ENCODE measurements at regions not wholly inside any gene's neighbourhood (a gene's known extent, or its start where the extent isn't known, plus 50 kb on each side); places are given as distances from the start of the nearest gene placed in this dataset.

DNA sequence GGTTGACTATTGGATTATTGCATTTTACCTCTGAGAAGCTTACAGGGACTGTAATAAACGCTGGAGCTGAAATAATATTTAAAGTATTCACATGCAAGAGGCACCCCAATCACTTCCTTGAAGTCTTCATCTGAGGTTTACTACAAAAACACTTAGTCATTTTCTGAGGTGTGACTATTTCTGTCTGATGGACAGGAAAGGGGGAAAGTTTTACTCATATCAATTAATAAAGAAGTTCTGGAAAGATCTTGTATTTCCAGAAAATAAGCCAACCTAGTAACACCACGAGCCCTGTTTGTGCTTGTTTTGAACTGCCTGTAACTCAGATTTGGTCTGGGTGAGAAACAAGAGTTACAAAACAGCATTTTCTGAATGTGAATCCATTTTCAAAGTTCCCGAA is 63.9 kb upstream of the PRKCQ start:
- intact Hi-C loops (cut with DNase I): no loop called here
- H3K4me3 ChIP-seq: no peak overlapping the region
- H3K9me3 ChIP-seq: no peaks in the 10 kb centered on the region
- H3K4me1 ChIP-seq: no peaks in the 10 kb centered on the region
- no peaks in the 10 kb centered on the region for H3K27me3 ChIP-seq
- no peaks in the 10 kb centered on the region for H3K36me3 ChIP-seq
- no peak overlapping the region for H3K27ac ChIP-seq
- no peak for DNase-seq (ENCODE audit: extremely low spot score in 2 of 2)
- TF ChIP-seq POLR2AphosphoS5 (IDR thresholded peaks at IDR 0.05; ENCODE audit: insufficient read depth in 1 of 2, low read depth in 1 of 2) (no peak), POLR2A (IDR thresholded peaks at IDR 0.05) (no peak)
- TF ChIP-seq, protein P1, sequence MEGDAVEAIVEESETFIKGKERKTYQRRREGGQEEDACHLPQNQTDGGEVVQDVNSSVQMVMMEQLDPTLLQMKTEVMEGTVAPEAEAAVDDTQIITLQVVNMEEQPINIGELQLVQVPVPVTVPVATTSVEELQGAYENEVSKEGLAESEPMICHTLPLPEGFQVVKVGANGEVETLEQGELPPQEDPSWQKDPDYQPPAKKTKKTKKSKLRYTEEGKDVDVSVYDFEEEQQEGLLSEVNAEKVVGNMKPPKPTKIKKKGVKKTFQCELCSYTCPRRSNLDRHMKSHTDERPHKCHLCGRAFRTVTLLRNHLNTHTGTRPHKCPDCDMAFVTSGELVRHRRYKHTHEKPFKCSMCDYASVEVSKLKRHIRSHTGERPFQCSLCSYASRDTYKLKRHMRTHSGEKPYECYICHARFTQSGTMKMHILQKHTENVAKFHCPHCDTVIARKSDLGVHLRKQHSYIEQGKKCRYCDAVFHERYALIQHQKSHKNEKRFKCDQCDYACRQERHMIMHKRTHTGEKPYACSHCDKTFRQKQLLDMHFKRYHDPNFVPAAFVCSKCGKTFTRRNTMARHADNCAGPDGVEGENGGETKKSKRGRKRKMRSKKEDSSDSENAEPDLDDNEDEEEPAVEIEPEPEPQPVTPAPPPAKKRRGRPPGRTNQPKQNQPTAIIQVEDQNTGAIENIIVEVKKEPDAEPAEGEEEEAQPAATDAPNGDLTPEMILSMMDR (IDR thresholded peaks at IDR 0.05): no peak

DNA sequence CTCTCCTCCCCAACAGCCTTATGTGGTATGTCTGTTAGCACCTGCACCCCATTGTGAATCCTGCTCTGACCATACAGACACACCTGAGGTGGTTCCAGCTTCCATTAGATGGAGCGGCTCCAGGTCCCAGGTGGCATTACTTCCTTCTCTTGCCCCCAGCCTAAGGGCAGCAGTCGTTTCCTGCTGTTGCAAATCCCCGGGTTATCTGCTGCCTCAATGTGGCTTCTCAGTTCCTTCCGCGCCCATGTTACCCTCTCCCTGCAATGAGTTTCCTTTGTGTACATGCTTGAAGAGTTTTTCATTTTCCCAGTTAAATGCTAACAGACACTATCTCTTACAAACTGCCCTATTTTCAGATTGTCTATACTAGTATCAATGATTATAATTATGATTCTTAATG is 62.8 kb upstream of the PRKCQ start:
- no peak for DNase-seq (ENCODE audit: extremely low spot score in 2 of 2)
- intact Hi-C loops (cut with DNase I): no loop called here
- no peak overlapping the region for H3K27ac ChIP-seq

DNA sequence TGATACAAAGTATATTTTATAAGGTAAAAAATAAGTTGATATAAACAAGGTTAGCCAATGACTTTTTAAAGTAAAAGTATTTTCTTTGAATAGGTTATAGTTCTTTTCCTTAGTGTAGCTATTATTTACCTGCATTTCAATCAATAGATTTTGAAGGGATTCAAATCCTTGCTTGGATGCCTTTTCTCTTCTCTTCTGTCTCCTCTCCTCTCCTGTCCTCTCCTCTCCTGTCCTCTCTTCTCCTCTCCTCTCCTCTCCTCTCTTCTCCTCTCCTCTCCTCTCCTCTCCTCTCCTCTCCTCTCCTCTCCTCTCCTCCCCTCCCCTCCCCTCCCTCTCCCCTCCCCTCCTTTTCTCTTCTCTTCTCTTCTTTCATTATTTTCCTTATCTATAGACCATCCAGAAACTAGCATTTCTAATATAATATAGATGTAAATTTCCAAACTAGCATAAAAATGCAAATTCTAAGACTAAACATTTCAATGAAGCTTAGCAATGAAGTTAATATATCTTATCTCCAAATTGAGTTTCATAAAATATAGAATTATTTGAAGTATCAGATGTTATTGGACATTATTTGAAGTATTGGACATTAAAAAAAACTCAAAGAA is 60.5 kb upstream of the PRKCQ start:
- H3K4me1 ChIP-seq: no peaks in the 10 kb centered on the region
- TF ChIP-seq, protein P1 (IDR thresholded peaks at IDR 0.05): no peak
- no peak for TF ChIP-seq POLR2A (IDR thresholded peaks at IDR 0.05)
- no peak for TF ChIP-seq POLR2AphosphoS5 (IDR thresholded peaks at IDR 0.05; ENCODE audit: insufficient read depth in 1 of 2, low read depth in 1 of 2)
- intact Hi-C loops (cut with DNase I): no loop called here
- no peak overlapping the region for H3K4me3 ChIP-seq
- no peaks in the 10 kb centered on the region for H3K27me3 ChIP-seq
- no peak overlapping the region for H3K27ac ChIP-seq
- no peaks in the 10 kb centered on the region for H3K9me3 ChIP-seq
- DNase-seq (ENCODE audit: extremely low spot score in 2 of 2): no peak
- H3K36me3 ChIP-seq: no peaks in the 10 kb centered on the region

More for the DNA sequence above, 62.8 kb upstream of the PRKCQ start:
- Histone ChIP-seq H3K27me3 (no peaks in the 10 kb centered on the region), H3K36me3 (no peaks in the 10 kb centered on the region), H3K4me1 (no peaks in the 10 kb centered on the region), H3K4me3 (no peak overlapping the region), H3K9me3 (no peaks in the 10 kb centered on the region)
- TF ChIP-seq, protein P1 (IDR thresholded peaks at IDR 0.05): no peak
- no peak for TF ChIP-seq POLR2A (IDR thresholded peaks at IDR 0.05)
- no peak for TF ChIP-seq POLR2AphosphoS5 (IDR thresholded peaks at IDR 0.05; ENCODE audit: insufficient read depth in 1 of 2, low read depth in 1 of 2)

DNA sequence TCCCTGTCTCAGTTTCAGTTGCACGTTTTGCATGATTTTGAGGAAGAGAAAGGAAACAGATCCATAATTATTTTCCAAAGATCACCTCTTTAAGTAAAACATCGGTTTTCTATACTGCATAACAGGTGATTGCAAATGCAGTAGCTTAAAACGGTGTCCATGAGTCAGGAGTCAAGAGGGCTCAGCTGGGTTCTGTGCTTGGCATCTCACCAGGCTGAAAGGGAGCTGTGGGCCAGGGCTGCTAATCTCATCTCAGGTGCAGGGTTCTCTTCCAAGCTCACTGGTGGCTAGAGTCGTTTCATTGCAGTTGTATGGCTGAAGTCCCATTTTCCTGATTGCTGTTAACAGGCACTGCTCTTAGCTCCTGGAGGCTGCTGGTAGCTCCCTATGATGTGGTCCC is 57.0 kb upstream of the PRKCQ start:
- no peaks in the 10 kb centered on the region for H3K9me3 ChIP-seq
- TF ChIP-seq, protein P1 (IDR thresholded peaks at IDR 0.05): no peak
- TF ChIP-seq POLR2AphosphoS5 (IDR thresholded peaks at IDR 0.05; ENCODE audit: insufficient read depth in 1 of 2, low read depth in 1 of 2) (no peak), POLR2A (IDR thresholded peaks at IDR 0.05) (no peak)
- no peak overlapping the region for H3K27ac ChIP-seq
- H3K36me3 ChIP-seq: no peaks in the 10 kb centered on the region
- no peak overlapping the region for H3K4me3 ChIP-seq
- no peaks in the 10 kb centered on the region for H3K27me3 ChIP-seq
- no peaks in the 10 kb centered on the region for H3K4me1 ChIP-seq
- intact Hi-C loops (cut with DNase I): no loop called here
- DNase-seq (ENCODE audit: extremely low spot score in 2 of 2): no peak

DNA sequence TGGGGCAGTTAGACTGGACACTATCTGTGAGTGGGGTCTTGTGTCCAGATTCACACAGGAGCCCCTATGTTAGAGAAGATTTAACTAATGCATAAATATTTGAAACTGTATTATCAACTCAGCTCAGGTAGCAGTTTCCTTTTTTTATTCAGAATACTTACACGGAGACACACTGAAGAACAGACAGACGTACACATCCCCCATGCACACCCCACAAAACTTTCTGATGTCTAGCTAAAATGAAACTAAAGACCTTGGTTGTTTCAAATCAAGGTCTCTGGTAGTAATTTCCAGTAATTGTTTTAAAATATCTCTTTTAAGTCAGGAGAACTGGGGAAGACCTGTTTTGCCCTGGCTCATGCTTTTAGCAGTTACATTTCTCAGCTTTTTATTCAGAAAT is 55.7 kb upstream of the PRKCQ start:
- Histone ChIP-seq H3K9me3 (no peaks in the 10 kb centered on the region), H3K36me3 (no peaks in the 10 kb centered on the region), H3K4me3 (no peak overlapping the region), H3K4me1 (no peaks in the 10 kb centered on the region), H3K27ac (no peak overlapping the region), H3K27me3 (no peaks in the 10 kb centered on the region)
- intact Hi-C loops (cut with DNase I): no loop called here
- DNase-seq (ENCODE audit: extremely low spot score in 2 of 2): no peak
- TF ChIP-seq POLR2AphosphoS5 (IDR thresholded peaks at IDR 0.05; ENCODE audit: insufficient read depth in 1 of 2, low read depth in 1 of 2) (no peak), POLR2A (IDR thresholded peaks at IDR 0.05) (no peak)
- TF ChIP-seq, protein P1 (IDR thresholded peaks at IDR 0.05): no peak

Measured in vagina (tissue), 2 donors.